Right renal pelvis (tissue), 4 donors: ENCODE measurements at regions not wholly inside any gene's neighbourhood (a gene's known extent, or its start where the extent isn't known, plus 50 kb on each side); places are given as distances from the start of the nearest gene placed in this dataset.
"Not testable (repeated sequence)": the region's sequence is repeated elsewhere in the genome, so short reads cannot be mapped to it uniquely, and the experiment has no call there.

Experiments used
- DNase-seq, 4 donors: peaks; one replicate each; pipeline ENCODE4 v3.0.0-alpha.2; 2013; ENCODE audit warnings: low read depth in 4 of 4, low spot score in 3 of 4, missing footprints in 1 of 4

DNA sequence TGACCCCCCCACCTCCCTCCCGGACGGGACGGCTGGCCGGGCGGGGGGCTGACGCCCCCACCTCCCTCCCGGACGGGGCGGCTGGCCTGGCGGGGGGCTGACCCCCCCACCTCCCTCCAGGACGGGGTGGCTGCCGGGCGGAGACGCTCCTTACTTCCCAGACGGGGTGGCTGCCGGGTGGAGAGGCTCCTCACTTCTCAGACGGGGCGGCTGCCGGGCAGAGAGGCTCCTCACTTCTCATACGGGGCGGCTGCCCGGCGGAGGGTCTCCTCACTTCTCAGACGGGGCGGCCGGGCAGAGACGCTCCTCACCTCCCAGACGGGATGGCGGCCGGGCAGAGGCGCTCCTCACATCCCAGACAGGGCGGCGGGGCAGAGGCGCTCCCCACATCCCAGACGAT is 84.7 kb downstream of the OR2B2 start:
- DNase-seq = not testable (repeated sequence)

DNA sequence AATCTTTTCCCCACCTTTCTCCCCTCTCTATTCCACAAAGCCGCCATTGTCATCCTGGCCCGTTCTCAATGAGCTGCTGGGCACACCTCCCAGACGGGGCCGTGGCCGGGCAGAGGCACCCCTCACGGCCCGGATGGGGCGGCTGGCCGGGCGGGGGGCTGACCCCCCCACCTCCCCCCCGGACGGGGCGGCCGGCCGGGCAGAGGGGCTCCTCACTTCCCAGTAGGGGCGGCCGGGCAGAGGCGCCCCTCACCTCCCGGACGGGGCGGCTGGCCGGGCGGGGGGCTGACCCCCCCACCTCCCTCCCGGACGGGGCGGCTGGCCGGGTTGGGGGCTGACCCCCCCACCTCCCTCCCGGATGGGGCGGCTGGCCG is 85.6 kb downstream of the OR2B2 start:
- DNase-seq = not testable (repeated sequence)

- not testable (repeated sequence) for DNase-seq
Measured at GRCh38 chr6:27825848-27826611, 86.2 kb downstream of the OR2B2 start.

DNA sequence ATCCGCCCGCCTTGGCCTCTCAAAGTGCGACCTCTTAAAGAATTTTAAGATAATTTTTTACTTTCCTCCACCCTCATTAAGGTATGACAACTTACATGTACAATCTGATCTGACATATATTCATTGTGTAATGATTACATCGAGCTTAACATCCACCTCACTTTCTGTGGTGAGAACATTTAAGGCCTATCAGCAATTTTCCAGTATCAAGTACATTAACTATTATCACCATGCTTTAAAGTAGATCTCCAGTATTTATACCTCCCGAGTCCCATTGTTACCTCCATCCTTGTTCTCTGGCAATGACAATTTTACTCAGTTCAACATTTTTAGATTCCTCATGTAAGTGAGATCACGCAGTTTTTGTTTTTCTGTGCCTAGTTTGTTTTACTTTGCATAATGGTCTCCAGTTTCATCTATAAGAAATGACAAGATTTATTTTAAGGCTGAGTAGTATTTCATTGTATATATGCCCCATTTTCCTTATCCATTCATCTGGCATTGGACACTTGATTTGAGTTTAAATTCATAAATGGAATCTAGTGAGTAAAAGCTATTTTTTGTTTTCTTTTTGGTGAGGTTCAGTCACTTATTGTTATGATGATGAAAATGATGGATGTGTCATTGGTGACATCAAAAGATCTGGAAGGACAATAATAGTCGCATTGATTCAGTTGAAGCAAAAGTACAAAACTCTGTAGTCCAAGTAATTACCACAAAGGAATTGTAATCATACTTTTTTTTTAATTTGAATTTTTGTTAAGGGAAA is 87.0 kb downstream of the OR2B2 start:
- no peak for DNase-seq

GRCh38 chr6:27824211-27825024 is 87.8 kb downstream of the OR2B2 start:
- DNase-seq = not testable (repeated sequence)

GRCh38 chr6:27823714-27824210 is 88.4 kb downstream of the OR2B2 start:
- DNase-seq = peak in 1 of 4 donors; percentile 59

- DNase-seq = no peak
Measured at GRCh38 chr6:27816906-27817305, 95.3 kb downstream of the OR2B2 start.

DNA sequence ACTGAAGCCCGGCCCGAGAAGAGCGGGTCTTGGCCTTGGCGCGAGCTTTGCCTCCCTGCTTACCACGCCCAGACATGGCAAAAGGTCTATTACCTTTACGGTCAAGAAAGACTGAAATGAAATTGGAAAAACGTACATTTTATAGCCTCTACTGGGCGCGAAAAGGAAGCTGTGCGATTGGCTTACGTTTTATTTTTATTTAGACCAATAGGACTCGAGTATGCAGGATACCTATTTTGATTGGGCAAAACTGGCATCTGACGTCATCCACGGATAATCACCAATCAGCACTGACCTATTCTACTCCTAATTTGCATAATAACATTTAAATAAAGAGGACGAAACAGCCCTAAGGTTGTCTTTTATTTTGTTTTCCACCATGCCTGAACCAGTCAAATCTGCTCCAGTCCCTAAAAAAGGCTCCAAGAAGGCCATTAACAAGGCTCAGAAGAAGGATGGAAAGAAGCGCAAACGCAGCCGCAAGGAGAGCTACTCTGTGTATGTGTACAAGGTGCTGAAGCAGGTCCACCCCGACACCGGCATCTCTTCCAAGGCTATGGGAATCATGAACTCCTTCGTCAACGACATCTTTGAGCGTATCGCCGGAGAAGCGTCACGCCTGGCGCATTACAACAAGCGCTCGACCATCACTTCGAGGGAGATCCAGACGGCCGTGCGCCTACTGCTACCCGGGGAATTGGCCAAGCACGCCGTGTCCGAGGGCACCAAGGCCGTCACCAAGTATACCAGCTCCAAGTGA is 97.4 kb downstream of the OR2B2 start:
- DNase-seq = peak in 3 of 4 donors; percentile 93 to 96 (median 94)

DNA sequence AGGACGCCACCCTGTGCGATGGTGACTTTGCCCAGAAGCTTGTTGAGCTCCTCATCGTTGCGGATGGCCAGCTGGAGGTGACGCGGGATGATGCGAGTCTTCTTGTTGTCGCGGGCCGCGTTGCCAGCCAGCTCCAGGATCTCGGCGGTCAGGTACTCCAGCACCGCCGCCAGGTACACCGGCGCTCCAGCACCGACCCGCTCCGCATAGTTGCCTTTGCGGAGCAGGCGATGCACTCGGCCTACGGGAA is 97.9 kb downstream of the OR2B2 start:
- DNase-seq = not testable (repeated sequence)

DNA sequence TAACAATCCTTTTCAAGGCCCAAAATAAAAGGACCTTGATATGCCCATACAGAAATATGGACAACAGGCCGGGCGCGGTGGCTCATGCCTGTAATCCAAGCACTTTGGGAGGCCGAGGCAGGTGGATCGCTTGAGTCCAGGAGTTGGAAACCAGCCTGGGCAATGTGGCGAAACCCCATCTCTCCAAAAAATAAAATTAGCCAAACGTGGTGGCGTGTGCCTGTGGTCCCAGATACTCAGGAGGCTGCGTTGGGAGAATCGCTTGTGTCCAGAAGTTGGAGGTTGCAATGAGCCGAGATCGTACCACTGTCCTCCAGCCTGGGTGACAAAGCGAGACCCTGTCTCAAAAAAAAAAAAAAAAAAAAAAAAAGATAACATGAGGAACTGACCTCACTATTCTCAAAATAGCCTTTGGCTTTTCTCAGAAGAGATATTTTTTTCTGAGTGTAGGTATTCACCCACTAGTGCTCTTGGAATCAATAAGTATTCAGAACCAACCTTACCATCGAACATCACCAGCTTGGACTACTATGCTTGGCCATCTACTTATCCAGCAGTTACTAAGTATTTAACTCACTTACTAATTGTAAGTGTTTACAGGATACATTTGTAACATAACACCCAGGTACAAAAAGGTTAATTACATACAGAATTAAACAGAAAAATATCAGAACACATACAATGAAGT is 99.2 kb downstream of the OR2B2 start:
- no peak for DNase-seq

DNA sequence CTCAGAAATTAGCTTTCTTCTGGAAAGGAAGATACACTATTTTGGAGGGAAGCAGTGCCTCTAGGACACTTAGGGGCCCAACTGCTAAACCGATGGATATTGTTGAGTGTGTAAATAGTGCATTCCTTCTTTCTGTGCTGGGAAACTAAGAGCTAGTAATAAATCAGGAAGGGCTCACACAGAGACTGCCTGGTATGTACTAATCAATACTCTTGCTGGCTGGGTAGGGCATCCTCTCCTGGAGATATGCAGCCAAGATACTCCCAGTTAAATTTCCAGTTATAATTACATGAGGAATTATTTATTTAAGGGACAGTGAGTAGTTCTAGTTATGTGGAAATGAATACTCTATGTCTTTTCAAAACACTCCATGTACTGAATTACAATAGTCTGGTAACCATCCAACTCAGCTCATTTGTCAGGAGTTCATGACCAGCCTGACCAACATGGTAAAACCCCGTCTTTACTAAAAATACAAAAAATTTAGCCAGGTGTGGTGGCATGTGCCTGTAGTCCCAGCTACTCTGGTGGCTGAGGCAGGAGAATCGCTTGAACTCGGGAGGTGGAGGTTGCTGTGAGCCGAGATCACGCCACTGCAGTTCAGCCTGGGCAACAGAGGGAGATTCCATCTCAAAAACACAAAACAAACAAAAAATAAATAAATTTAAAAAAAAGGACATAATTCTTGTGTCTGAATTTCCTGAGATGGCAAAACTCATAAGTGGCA is 100.0 kb downstream of the OR2B2 start:
- no peak for DNase-seq

GRCh38 chr6:27811451-27811772 is 100.8 kb downstream of the OR2B2 start:
- no peak for DNase-seq

DNA sequence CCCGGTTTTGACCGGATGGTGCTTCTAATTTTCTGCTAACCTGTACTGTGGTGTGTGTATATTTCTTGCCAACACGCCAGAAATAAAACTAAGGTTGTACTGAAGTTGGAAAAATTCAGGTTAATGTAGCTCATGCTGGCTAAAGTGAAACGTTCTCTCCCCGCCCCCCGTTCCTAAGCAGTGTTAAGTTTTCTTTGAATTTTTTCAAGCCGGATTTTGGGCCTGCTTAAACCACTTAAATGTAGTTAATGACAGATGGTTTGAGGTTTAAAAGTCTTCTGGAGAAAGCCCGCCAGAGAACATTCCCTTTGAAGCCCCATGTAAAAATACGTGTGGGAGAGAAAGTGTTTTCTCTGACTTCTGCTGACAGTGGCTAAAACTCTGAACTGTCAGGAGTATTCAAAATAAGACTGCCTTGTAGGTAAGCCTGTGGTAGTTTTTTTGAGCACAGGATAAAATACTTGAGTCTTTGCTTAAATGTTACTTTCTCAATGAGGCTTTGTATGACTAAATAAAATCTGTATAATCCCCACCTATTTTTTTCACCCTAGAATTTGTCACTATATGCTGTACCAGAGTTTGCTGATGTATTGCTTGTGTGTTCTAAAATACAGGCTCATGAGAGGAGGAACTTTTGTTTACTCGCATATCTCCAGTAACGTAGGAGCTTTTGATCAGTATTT is 101.3 kb downstream of the OR2B2 start:
- DNase-seq = no peak

- DNase-seq = peak; percentile 90 to 95 (median 92)
Measured at GRCh38 chr6:27809939-27810767, 102.0 kb downstream of the OR2B2 start.

DNA sequence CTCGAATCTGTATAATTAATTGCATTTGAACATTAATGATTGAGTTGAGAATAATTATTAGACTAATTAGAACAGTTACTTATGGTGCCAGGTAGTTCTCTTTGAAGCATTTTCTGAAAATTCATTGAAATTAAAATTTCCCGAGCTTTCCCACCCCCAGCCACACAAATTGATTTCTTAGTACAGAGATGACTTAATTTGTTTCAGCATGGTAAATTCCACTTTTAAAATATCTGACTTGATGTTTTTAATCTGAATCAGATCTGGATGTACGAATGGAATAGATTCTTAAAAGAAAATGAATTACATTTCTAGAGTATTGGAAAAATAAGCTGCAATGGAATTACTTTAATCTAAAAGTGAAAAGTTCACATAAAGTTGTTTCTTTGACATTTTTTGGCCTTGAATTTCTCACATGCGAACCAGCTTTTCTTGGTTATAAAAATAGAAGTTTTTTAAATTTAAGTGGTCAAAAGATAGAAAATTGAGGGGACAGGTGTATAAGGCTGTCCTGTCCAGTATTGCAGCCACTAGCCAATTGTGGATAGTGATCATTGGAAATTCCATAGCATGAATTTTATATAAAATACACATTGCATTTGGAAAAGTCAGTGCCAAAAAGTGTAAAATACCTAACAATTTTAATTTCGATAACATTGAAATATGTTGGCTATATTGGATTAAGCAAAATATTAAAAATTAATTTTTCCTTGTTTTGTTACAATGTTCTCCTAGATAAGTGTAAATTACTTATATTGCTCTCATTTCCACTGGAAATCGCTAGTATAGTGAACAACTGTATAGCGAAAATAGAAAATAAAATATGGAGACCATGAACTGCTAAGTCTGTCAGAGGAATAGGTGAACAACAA is 102.9 kb downstream of the OR2B2 start:
- DNase-seq = no peak

GRCh38 chr6:27808242-27809066 is 103.7 kb downstream of the OR2B2 start:
- DNase-seq = not testable (repeated sequence)
